ENCODE measurements at regions not wholly inside any gene's neighbourhood (a gene's known extent, or its start where the extent isn't known, plus 50 kb on each side); places are given as distances from the start of the nearest gene placed in this dataset.

DNA sequence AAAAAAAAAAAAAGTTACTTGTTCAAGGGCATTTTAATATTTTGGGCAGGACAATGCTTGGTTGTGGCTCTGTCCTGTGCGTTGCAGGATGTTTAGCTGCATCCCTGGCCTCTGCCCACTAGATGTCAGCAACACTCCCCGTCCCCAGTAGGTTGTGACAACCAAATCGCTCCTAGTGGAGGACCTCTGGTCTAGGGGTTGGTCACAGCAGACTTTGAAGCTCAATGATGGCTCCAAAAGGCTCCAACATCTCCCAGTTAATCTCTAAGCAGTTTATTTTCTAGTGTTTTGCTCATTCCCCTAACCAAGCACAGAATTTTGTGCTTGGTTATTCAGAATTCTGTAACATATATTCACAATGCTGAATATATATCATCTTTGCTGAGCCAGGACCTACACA, 67.0 kb downstream of the CHRNA1 start:
- no peaks in the 10 kb centered on the region for H3K36me3 ChIP-seq (ENCODE audit: insufficient read depth, low read depth, low read length)
- H3K4me3 ChIP-seq (ENCODE audit: low read length) = no peak overlapping the region
- no peak overlapping the region for H3K9ac ChIP-seq (ENCODE audit: low read depth, low read length)
- no peaks in the 10 kb centered on the region for H3K4me1 ChIP-seq (ENCODE audit: insufficient read depth, low read length)
- no peak overlapping the region for H3K27ac ChIP-seq (ENCODE audit: low read length)
- H3K27me3 ChIP-seq (ENCODE audit: insufficient read depth, low read length) = no peaks in the 10 kb centered on the region
- H3K9me3 ChIP-seq (ENCODE audit: insufficient read depth, low read depth, low read length) = no peaks in the 10 kb centered on the region

DNA sequence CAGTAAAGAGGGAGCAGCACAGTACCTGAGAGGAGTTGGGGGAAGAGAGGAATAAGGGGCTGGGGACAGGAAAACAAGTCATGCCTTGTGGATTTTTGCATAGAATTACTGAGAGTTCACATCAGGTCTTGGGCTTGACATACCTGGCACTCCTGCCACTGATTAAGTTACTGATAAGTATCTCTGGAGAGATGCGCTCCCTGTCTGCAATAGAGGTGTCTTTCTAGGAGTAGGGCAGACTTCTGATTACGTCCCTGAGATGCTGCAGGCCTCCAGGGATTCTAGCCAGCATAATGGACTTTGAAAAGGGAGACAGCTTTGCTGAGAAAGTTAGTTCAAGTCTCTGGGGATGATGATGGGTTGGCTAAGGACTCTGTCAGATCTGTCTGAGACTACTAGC, 69.4 kb downstream of the CHRNA1 start:
- Histone ChIP-seq H3K4me1 (ENCODE audit: insufficient read depth, low read length) (no peaks in the 10 kb centered on the region), H3K9me3 (ENCODE audit: insufficient read depth, low read depth, low read length) (no peaks in the 10 kb centered on the region), H3K9ac (ENCODE audit: low read depth, low read length) (no peak overlapping the region), H3K4me3 (ENCODE audit: low read length) (no peak overlapping the region), H3K27me3 (ENCODE audit: insufficient read depth, low read length) (no peaks in the 10 kb centered on the region), H3K27ac (ENCODE audit: low read length) (no peak overlapping the region), H3K36me3 (ENCODE audit: insufficient read depth, low read depth, low read length) (no peaks in the 10 kb centered on the region)

DNA sequence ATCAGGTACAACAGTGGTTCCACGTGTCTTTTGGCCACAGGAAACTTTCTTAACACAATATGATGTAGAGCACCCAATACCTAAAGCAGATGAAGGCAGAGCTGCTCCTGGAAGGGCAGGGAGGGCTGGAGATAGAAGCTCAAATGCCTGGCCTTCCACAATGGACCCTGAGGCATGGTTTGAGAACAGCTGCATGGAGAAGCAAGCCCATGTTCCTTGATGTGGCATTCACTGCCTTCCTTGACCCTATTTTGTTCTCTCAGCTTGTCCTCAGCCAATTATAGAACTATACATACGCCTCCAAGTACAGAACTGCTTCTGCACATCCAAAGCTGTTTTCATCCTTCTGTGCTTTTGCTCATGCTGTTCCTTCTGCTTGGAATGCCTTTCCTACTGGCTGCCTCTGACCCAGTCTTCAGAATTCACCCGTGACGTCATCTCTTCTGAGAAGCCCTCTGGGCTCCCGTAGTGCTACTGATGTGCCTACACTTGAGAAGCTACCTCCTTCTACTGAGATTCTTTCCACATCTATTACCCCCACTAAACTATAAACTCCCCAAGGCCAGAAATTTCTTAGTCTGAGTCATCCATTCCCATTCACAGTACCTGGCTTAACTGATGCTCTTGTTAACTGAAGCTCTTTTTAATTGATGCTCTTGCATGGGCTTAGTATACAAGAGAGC, 69.9 kb downstream of the CHRNA1 start:
- Histone ChIP-seq H3K4me1 (ENCODE audit: insufficient read depth, low read length) (no peaks in the 10 kb centered on the region), H3K27me3 (ENCODE audit: insufficient read depth, low read length) (no peaks in the 10 kb centered on the region), H3K27ac (ENCODE audit: low read length) (no peak overlapping the region), H3K9ac (ENCODE audit: low read depth, low read length) (no peak overlapping the region), H3K36me3 (ENCODE audit: insufficient read depth, low read depth, low read length) (no peaks in the 10 kb centered on the region), H3K9me3 (ENCODE audit: insufficient read depth, low read depth, low read length) (no peaks in the 10 kb centered on the region), H3K4me3 (ENCODE audit: low read length) (no peak overlapping the region)

DNA sequence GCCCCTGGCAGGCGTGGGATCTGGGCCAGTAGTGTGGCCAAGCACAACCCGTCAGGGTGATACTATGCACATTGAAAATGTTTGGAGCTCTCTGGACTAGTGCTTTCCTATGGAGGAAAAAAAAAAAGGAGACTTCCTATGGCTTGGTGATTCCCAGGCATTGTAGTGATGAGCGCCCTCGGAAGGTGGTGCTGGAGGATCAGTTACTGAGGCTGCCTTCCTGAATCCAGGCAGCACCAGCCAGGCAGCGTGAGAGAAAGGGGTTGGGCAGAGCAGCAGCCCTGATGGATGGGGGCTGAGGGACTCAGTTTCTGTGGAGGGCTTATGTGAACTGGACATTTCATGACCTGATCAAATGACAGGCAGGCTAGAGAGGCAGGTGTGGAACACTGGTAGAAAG, 70.9 kb downstream of the CHRNA1 start:
- H3K27me3 ChIP-seq (ENCODE audit: insufficient read depth, low read length) = no peaks in the 10 kb centered on the region
- H3K9me3 ChIP-seq (ENCODE audit: insufficient read depth, low read depth, low read length) = no peaks in the 10 kb centered on the region
- H3K9ac ChIP-seq (ENCODE audit: low read depth, low read length) = no peak overlapping the region
- no peak overlapping the region for H3K4me3 ChIP-seq (ENCODE audit: low read length)
- H3K27ac ChIP-seq (ENCODE audit: low read length) = no peak overlapping the region
- H3K36me3 ChIP-seq (ENCODE audit: insufficient read depth, low read depth, low read length) = no peaks in the 10 kb centered on the region
- H3K4me1 ChIP-seq (ENCODE audit: insufficient read depth, low read length) = no peaks in the 10 kb centered on the region

DNA sequence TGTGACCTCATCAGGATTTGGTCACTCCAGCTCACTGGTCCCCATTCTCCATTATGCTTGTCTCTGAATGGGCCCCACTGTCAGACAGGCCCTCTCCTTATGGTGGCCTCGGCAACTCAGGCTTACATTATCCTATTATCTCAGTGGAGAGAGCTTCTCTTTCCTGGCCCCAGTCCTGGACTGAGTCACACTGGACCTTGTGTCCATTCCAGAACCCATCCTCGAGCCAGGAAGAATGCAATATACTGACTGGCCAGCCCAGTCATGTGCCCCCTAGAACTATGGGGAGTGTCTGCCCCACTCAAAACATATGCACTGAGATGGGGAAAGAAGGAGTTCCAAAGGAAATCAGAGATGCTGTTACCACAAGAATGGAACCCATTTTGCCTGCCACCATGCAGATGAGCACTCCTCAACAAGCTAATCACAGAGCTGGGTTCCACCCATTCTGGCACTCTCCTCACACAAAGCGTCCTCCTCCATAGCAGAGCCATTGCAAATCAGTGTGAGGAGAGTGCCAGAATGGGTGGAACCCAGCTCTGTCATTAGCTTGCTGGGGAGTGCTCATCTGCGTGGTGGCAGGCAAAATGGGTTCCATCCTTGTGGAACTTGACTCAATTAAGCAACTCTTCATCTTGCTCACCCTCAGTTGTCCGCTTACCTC, 71.9 kb downstream of the CHRNA1 start:
- H3K4me1 ChIP-seq (ENCODE audit: insufficient read depth, low read length) = no peaks in the 10 kb centered on the region
- H3K27ac ChIP-seq (ENCODE audit: low read length) = no peak overlapping the region
- H3K36me3 ChIP-seq (ENCODE audit: insufficient read depth, low read depth, low read length) = no peaks in the 10 kb centered on the region
- H3K4me3 ChIP-seq (ENCODE audit: low read length) = no peak overlapping the region
- no peak overlapping the region for H3K9ac ChIP-seq (ENCODE audit: low read depth, low read length)
- H3K27me3 ChIP-seq (ENCODE audit: insufficient read depth, low read length) = no peaks in the 10 kb centered on the region
- no peaks in the 10 kb centered on the region for H3K9me3 ChIP-seq (ENCODE audit: insufficient read depth, low read depth, low read length)

DNA sequence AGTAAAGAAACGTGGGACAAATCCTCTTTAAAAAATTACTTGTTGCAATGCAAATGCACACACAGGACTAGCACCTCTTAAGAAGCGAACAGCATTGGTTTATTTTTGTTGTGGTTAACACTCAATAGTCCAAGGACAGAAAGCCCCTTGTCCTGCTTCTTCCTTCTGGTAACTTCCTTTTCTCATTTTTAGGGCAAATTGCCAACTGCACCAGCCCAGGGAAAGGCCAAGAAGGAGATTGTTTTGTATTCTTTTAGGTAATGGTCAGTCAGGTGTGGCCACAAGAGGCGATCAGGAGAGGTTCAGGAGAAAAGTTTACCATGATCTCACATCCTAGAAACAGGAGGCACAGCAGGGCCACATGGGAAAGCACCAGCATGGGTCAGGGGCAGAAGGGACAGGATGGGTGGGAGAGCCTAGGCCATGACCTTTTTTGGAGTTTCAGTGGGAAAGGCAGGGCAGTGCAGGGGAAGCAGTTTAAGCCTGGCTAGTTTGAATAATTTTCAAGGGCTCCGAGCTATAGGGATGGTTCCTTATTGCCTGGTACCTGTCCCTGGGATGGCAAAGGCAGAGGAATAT, 73.0 kb downstream of the CHRNA1 start:
- Histone ChIP-seq H3K27ac (ENCODE audit: low read length) (no peak overlapping the region), H3K4me1 (ENCODE audit: insufficient read depth, low read length) (no peaks in the 10 kb centered on the region), H3K9me3 (ENCODE audit: insufficient read depth, low read depth, low read length) (no peaks in the 10 kb centered on the region), H3K27me3 (ENCODE audit: insufficient read depth, low read length) (no peaks in the 10 kb centered on the region), H3K4me3 (ENCODE audit: low read length) (no peak overlapping the region), H3K36me3 (ENCODE audit: insufficient read depth, low read depth, low read length) (no peaks in the 10 kb centered on the region), H3K9ac (ENCODE audit: low read depth, low read length) (no peak overlapping the region)

DNA sequence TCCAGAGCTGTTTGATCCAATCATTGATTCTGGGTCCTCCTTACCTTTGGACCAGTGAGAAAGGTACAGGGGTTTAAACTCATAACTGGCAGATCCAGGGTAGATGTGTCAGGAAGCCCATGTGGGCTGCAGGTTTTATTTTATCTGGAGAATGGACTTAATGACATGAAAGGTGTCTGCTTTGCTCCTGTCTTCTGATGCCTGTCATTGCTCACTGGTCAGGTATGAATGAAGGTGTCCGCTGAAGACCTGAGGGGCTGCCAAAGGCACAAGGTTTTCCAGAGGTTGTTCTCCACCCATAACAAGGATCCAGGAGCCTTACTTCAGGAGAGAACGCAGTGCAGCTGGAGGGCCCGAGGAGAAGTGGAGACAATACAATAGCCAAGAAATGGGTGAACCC, 74.2 kb downstream of the CHRNA1 start:
- no peak overlapping the region for H3K9ac ChIP-seq (ENCODE audit: low read depth, low read length)
- H3K27me3 ChIP-seq (ENCODE audit: insufficient read depth, low read length) = peaks cover 3% of the 10 kb centered on the region; the same call in 1 of the 2 replicates
- no peak overlapping the region for H3K27ac ChIP-seq (ENCODE audit: low read length)
- no peaks in the 10 kb centered on the region for H3K9me3 ChIP-seq (ENCODE audit: insufficient read depth, low read depth, low read length)
- H3K4me1 ChIP-seq (ENCODE audit: insufficient read depth, low read length) = no peaks in the 10 kb centered on the region
- no peak overlapping the region for H3K4me3 ChIP-seq (ENCODE audit: low read length)
- H3K36me3 ChIP-seq (ENCODE audit: insufficient read depth, low read depth, low read length) = no peaks in the 10 kb centered on the region

DNA sequence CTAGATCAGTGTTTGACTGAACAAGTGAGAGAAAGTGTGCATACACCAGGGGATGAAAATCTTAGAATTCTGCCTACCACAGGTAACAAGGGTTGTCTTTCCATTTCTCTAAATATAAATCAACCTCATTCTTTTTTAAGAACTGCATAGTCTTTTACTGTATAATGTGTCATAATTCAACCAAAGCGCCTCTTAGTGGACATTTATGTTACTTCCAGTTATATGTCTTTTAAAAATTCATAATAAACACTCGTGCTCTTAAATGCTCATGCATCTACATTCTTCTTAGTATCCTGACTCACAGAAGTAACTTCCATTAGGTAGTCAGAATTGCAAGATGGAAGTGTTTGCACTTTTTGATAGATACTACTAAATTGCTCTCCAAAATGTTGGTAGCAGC, 76.2 kb downstream of the CHRNA1 start:
- Histone ChIP-seq H3K4me1 (ENCODE audit: insufficient read depth, low read length) (peaks cover 6% of the 10 kb centered on the region; the same call in 1 of the 2 replicates), H3K27ac (ENCODE audit: low read length) (no peak overlapping the region), H3K9me3 (ENCODE audit: insufficient read depth, low read depth, low read length) (no peaks in the 10 kb centered on the region), H3K36me3 (ENCODE audit: insufficient read depth, low read depth, low read length) (no peaks in the 10 kb centered on the region), H3K9ac (ENCODE audit: low read depth, low read length) (no peak overlapping the region), H3K27me3 (ENCODE audit: insufficient read depth, low read length) (peaks cover 22% of the 10 kb centered on the region), H3K4me3 (ENCODE audit: low read length) (no peak overlapping the region)

DNA sequence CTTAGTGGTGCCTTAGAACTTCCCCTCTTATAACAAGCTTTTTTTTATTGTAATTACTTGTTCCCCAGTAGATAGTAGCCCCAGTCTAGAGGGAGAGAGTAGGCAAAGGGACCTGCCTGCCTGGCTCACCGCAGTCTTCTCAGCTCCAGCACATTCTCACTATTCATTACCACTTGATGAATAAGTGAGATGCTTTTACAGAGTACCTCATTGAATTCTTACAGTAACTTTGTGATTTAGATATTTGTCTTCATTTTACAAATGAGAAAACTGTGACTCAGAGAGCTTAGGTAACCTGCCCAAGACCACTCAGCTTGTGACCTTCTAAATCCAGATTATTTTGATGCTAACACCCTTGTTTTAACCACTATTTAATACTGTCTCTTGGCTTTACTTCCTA, 77.8 kb downstream of the CHRNA1 start:
- H3K27ac ChIP-seq (ENCODE audit: low read length) = no peak overlapping the region
- H3K36me3 ChIP-seq (ENCODE audit: insufficient read depth, low read depth, low read length) = no peaks in the 10 kb centered on the region
- no peaks in the 10 kb centered on the region for H3K9me3 ChIP-seq (ENCODE audit: insufficient read depth, low read depth, low read length)
- peaks cover 6% of the 10 kb centered on the region; the same call in 1 of the 2 replicates for H3K4me1 ChIP-seq (ENCODE audit: insufficient read depth, low read length)
- H3K4me3 ChIP-seq (ENCODE audit: low read length) = no peak overlapping the region
- H3K9ac ChIP-seq (ENCODE audit: low read depth, low read length) = no peak overlapping the region
- peaks cover 34% of the 10 kb centered on the region for H3K27me3 ChIP-seq (ENCODE audit: insufficient read depth, low read length)

DNA sequence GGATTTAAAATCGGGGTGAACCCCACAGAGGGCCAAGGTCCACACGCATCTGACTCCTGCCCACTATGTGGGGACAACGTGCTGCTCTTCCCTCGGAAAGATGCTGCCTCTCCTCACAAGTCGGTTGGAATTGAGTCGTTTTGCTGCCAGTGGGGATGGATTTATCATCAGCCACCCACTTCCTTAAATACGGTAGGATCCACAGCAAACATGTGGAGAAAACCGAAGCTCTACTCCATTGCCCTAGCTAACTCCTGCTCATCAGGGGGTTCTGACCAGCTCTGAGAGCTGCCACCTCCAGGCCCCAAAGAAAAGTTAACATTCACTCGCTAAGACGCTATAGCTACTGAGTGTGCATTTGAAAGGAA, 80.9 kb downstream of the CHRNA1 start:
- Histone ChIP-seq H3K4me1 (ENCODE audit: insufficient read depth, low read length) (peaks cover 6% of the 10 kb centered on the region; the same call in 1 of the 2 replicates), H3K36me3 (ENCODE audit: insufficient read depth, low read depth, low read length) (no peaks in the 10 kb centered on the region), H3K27me3 (ENCODE audit: insufficient read depth, low read length) (peaks cover 54% of the 10 kb centered on the region), H3K9me3 (ENCODE audit: insufficient read depth, low read depth, low read length) (no peaks in the 10 kb centered on the region), H3K4me3 (ENCODE audit: low read length) (peak overlapping the region; percentile 72), H3K27ac (ENCODE audit: low read length) (no peak overlapping the region), H3K9ac (ENCODE audit: low read depth, low read length) (peak overlapping the region; percentile 67; the same call in 1 of the 2 replicates)

DNA sequence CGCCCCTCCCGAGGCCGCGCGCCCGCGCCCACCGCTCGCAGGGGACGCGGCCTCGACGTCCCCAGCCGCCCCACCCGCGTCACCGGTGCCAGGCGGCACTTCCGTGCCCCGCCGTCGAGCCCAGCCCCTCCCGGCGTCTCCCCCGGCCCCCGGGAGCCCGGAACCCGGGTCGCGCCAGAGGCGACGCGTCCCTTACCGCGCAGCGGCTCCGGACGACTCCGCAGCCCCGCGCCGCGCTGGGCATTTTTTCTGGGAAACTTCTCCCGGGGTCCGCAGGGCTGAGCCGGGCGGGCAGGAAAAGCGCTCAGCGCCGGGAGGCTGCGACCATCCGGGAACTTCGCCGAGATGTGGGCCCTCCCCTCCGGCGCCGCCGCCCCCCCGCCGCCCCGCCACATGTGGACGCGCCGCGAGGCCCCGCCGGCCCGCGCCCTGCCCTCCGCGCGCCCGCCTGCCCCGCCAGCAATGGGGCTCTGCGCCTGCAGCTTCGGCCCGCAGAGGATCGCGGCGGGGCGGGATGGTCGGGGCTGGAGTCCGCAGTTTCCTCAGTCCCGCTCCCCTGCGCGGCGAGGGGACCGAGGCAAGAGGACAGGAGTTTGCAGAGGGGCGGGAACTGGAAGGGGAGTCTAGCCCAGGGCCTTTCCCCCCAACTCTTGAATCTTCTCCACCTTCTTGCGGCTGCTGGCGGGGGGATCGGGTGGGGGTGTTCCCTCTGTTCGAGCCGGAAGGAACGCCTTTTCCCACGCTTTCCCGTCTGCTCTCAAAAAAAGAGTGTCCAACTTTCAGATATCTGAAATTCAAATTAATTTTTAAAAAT, 81.5 kb downstream of the CHRNA1 start:
- H3K9ac ChIP-seq (ENCODE audit: low read depth, low read length) = peak overlapping the region; percentile 67; the same call in 1 of the 2 replicates
- H3K27ac ChIP-seq (ENCODE audit: low read length) = no peak overlapping the region
- peak overlapping the region; percentile 72 for H3K4me3 ChIP-seq (ENCODE audit: low read length)
- peaks cover 6% of the 10 kb centered on the region; the same call in 1 of the 2 replicates for H3K4me1 ChIP-seq (ENCODE audit: insufficient read depth, low read length)
- H3K27me3 ChIP-seq (ENCODE audit: insufficient read depth, low read length) = peaks cover 54% of the 10 kb centered on the region
- H3K9me3 ChIP-seq (ENCODE audit: insufficient read depth, low read depth, low read length) = no peaks in the 10 kb centered on the region
- no peaks in the 10 kb centered on the region for H3K36me3 ChIP-seq (ENCODE audit: insufficient read depth, low read depth, low read length)

Measured in iPS-20b (cell line).